Transverse colon (tissue), 4 donors: ENCODE measurements at regions not wholly inside any gene's neighbourhood (a gene's known extent, or its start where the extent isn't known, plus 50 kb on each side); places are given as distances from the start of the nearest gene placed in this dataset.

ENCODE experiments used
- DNase-seq: peaks from one replicate; pipeline ENCODE4 v3.0.0-alpha.2; 2019
- H3K27ac ChIP-seq, 4 donors: fragments of 200-600 bp; sonication (generic); 2 replicates each; pipeline ENCODE4 v1.5.1; 2016 to 2018; ENCODE audit warnings: inconsistent platforms in 4 of 4
- H3K27me3 ChIP-seq: fragments of 200-600 bp; sonication (generic); 2 replicates; pipeline ENCODE4 v1.5.1; 2017; ENCODE audit warnings: inconsistent platforms
- H3K36me3 ChIP-seq, 4 donors: fragments of 200-600 bp; sonication (generic); 2 replicates each; pipeline ENCODE4 v1.5.1; 2017 to 2019; ENCODE audit warnings: inconsistent platforms in 4 of 4
- H3K4me1 ChIP-seq, 4 donors: fragments of 200-600 bp; sonication (generic); 2 replicates each; pipeline ENCODE4 v1.5.1; 2017 to 2020; ENCODE audit warnings: inconsistent platforms in 4 of 4
- H3K4me3 ChIP-seq, 4 donors: fragments of 200-600 bp; sonication (generic); 1 replicate in 1 of 4; 2 replicates in 3 of 4; pipeline versions ENCODE4 v1.5.1 to v1.6.1; 2017 to 2019; ENCODE audit warnings: inconsistent platforms in 4 of 4
- H3K9me3 ChIP-seq, 2 donors: fragments of 200-600 bp; sonication (generic); 2 replicates each; pipeline ENCODE4 v1.5.1; 2017 to 2019; ENCODE audit warnings: inconsistent platforms in 2 of 2
- CTCF ChIP-seq, 5 experiments: fragments of 200-600 bp in 3 of 5; fragments of 450-650 bp in 2 of 5; sonication (generic) in 3 of 5; IDR thresholded peaks; 1 replicate in 2 of 5; 2 replicates in 3 of 5; pipeline ENCODE4 v1.5.1; 2016 to 2017; ENCODE audit warnings: antibody characterized with exemption in 5 of 5, inconsistent platforms in 3 of 5, mild to moderate bottlenecking in 2 of 5, moderate library complexity in 1 of 5
- EP300 ChIP-seq: sonication (generic); formaldehyde crosslinking; IDR thresholded peaks from one replicate; pipeline ENCODE4 v1.6.1; 2017; ENCODE audit warnings: antibody characterized with exemption, low read depth
- POLR2A ChIP-seq: fragments of 450-650 bp; IDR thresholded peaks from one replicate; pipeline ENCODE4 v1.6.1; 2016; ENCODE audit warnings: antibody characterized with exemption, mild to moderate bottlenecking, moderate library complexity
- POLR2AphosphoS5 ChIP-seq, 3 donors: sonication (generic); formaldehyde crosslinking; IDR thresholded peaks; one replicate each; pipeline ENCODE4 v1.6.1; 2016; ENCODE audit warnings: antibody characterized with exemption in 3 of 3
- WGBS, 2 donors: methylation state at CpG; one replicate each; pipeline ENCODE4 v1.1.5; 2018; ENCODE audit warnings: low coverage in 1 of 2; 5-methylcytosine and 5-hydroxymethylcytosine counted together
- in situ Hi-C, 4 donors: fragments of 200-750 bp; cut with MboI; loops; one replicate each; pipeline versions ENCODE4 v1.15.0 to v1.15.1; 2017; ENCODE audit warnings: low sequenced_read_pairs in 3 of 4, low pct_ligation_motif_present in 1 of 4, low pct_unique_long_range_greater_than_20kb in 1 of 4
- intact Hi-C: fragments of 100-400 bp; cut with DNase I; formaldehyde crosslinking; loops from one replicate; pipeline ENCODE4 v1.15.1; 2023; ENCODE audit warnings: low total_unique reads

- Histone ChIP-seq H3K4me1 (no peaks in the 10 kb centered on the region), H3K27me3 (no peaks in the 10 kb centered on the region), H3K4me3 (no peak overlapping the region), H3K27ac (no peak overlapping the region), H3K36me3 (no peaks in the 10 kb centered on the region), H3K9me3 (no peaks in the 10 kb centered on the region)
- 78% methylated on average over 2 of the region's 2 CpGs; no CpG with 5 or more reads in 1 of the 2 donors for WGBS, 2 donors
- no peak for DNase-seq
- no peak for TF ChIP-seq POLR2AphosphoS5 (IDR thresholded peaks at IDR 0.05)
- no peak for TF ChIP-seq POLR2A
- no peak for TF ChIP-seq EP300
- no peak for TF ChIP-seq CTCF (IDR thresholded peaks at IDR 0.05)
- in situ Hi-C loops (no loop called here), intact Hi-C loops (no loop called here)
Observed at GRCh38 chrX:145716226-145716625, 101.4 kb upstream of the SLITRK2 start.

GRCh38 chrX:145727476-145727875, 90.2 kb upstream of the SLITRK2 start:
- no peak for DNase-seq
- no peaks in the 10 kb centered on the region for H3K36me3 ChIP-seq
- no peak overlapping the region for H3K27ac ChIP-seq
- WGBS, 2 donors = 57% methylated on average over 5 of the region's 5 CpGs; no CpG with 5 or more reads in 1 of the 2 donors
- TF ChIP-seq POLR2A (no peak), POLR2AphosphoS5 (IDR thresholded peaks at IDR 0.05) (no peak), CTCF (IDR thresholded peaks at IDR 0.05) (no peak), EP300 (no peak)
- H3K4me1 ChIP-seq = no peaks in the 10 kb centered on the region
- no peaks in the 10 kb centered on the region for H3K27me3 ChIP-seq
- in situ Hi-C loops (no loop called here), intact Hi-C loops (no loop called here)
- no peak overlapping the region for H3K4me3 ChIP-seq
- no peaks in the 10 kb centered on the region for H3K9me3 ChIP-seq

- H3K27me3 ChIP-seq = no peaks in the 10 kb centered on the region
- TF ChIP-seq CTCF (IDR thresholded peaks at IDR 0.05) (no peak), EP300 (no peak), POLR2A (no peak), POLR2AphosphoS5 (IDR thresholded peaks at IDR 0.05) (no peak)
Observed at GRCh38 chrX:145729635-145730034, 88.0 kb upstream of the SLITRK2 start.

GRCh38 chrX:145735036-145735435, 82.6 kb upstream of the SLITRK2 start:
- Histone ChIP-seq H3K36me3 (no peaks in the 10 kb centered on the region), H3K27me3 (no peaks in the 10 kb centered on the region), H3K4me1 (no peaks in the 10 kb centered on the region), H3K9me3 (no peaks in the 10 kb centered on the region), H3K4me3 (no peak overlapping the region), H3K27ac (no peak overlapping the region)
- 49 to 67% methylated on average over 1 of the region's 1 CpG for WGBS, 2 donors
- TF ChIP-seq POLR2AphosphoS5 (IDR thresholded peaks at IDR 0.05) (no peak), CTCF (IDR thresholded peaks at IDR 0.05) (no peak), EP300 (no peak), POLR2A (no peak)
- intact Hi-C loops = no loop called here
- no peak for DNase-seq
- in situ Hi-C loops = no loop called here

More at GRCh38 chrX:145729635-145730034, 88.0 kb upstream of the SLITRK2 start:
- DNase-seq = no peak
- Histone ChIP-seq H3K4me1 (no peaks in the 10 kb centered on the region), H3K36me3 (no peaks in the 10 kb centered on the region), H3K9me3 (no peaks in the 10 kb centered on the region), H3K4me3 (no peak overlapping the region), H3K27ac (no peak overlapping the region)
- intact Hi-C loops = no loop called here
- in situ Hi-C loops = no loop called here
- 78% methylated on average over 6 of the region's 6 CpGs; no CpG with 5 or more reads in 1 of the 2 donors for WGBS, 2 donors
